AG09319 (cell line): ENCODE measurements at regions not wholly inside any gene's neighbourhood (a gene's known extent, or its start where the extent isn't known, plus 50 kb on each side); places are given as distances from the start of the nearest gene placed in this dataset.

ENCODE experiments used
- DNase-seq: peaks from one replicate; pipeline ENCODE4 v3.0.0-alpha.2; 2010; ENCODE audit warnings: low read depth; ENCODE audit errors: extremely low read depth
- TF ChIP-seq, protein P1 (sequence below): IDR thresholded peaks from 2 replicates; pipeline ENCODE4 v1.5.1; 2011; ENCODE audit warnings: low read depth, mild to moderate bottlenecking, inconsistent platforms, low read length, moderate library complexity

DNA sequence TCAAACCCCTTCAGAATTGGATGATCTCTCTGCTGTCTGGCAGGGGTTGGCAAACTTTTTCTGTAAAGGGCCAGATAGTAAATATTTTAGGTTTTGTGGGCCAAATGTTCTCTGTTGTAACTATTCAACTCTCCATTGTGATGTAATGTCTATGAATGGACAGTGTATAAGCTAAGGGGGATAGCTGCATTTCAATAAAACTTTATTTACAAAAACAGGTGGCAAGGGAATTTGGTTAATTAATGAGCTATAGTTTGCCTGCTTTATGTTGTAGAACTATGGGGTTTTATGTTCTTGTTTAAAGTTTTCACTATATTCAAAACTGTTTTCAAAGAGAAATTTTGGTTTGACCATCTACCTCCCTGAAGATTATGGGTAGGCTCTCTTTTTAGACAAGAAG, 182.1 kb upstream of the CITED2 start:
- DNase-seq: no peak
- TF ChIP-seq, protein P1, sequence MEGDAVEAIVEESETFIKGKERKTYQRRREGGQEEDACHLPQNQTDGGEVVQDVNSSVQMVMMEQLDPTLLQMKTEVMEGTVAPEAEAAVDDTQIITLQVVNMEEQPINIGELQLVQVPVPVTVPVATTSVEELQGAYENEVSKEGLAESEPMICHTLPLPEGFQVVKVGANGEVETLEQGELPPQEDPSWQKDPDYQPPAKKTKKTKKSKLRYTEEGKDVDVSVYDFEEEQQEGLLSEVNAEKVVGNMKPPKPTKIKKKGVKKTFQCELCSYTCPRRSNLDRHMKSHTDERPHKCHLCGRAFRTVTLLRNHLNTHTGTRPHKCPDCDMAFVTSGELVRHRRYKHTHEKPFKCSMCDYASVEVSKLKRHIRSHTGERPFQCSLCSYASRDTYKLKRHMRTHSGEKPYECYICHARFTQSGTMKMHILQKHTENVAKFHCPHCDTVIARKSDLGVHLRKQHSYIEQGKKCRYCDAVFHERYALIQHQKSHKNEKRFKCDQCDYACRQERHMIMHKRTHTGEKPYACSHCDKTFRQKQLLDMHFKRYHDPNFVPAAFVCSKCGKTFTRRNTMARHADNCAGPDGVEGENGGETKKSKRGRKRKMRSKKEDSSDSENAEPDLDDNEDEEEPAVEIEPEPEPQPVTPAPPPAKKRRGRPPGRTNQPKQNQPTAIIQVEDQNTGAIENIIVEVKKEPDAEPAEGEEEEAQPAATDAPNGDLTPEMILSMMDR: no peak

DNA sequence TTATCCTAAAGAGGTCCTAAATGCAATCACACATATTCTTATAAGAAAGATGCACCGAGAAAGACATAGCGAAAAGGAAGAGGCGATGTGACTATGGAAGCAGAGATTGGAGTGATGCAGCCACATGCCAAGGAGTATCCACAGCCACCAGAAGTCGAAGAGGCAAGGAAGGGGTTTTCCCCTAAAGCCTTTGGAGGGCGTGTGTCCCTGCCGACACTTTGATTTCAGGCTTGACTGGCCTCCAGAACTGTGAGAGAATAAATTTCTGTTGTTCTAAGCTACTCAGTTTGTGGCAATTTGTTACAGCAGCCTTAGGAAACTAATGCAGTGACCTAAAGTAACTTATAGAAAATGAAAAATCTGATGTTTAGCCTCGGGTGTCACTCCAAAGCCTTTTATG, 179.5 kb upstream of the CITED2 start:
- TF ChIP-seq, protein P1: no peak
- DNase-seq: no peak

DNA sequence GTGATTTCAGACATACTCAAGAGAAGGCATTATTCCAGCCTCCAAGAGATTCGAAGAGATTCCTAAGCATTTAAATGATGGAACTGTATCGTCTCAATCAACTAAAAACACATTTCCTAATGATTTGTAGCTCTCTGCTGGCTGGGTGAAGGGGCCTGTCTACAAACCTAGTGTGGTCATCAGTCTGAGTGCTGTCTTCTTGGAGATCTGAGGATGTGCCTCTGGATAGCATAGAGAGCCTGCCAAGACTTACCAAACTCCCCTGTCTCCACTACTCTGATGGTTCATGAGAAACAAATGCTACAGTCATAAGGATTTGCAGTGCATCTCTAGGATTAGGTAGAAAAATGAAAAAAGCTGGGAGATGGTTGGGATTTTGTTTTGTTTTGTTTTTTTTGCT, 176.9 kb upstream of the CITED2 start:
- TF ChIP-seq, protein P1: no peak
- no peak for DNase-seq

DNA sequence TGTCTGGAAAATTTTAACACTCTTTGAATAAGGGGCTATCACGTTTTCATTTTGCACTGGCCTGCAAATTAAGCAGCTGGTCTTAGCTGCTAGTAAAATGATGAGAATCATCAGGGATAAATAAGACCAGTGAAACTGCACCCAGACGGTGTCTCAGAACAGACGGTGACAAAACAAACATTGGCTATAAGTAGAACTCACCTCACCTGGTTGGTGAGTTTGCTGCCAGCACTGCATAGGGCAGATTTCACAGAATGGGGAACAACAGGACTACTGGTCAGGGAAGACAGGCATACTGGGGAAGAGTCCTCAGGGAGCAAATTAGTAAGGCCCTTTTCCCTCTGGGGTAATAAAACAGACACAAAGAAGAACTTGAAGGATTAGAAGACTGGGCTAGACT, 175.9 kb upstream of the CITED2 start:
- TF ChIP-seq, protein P1: no peak
- DNase-seq: no peak

DNA sequence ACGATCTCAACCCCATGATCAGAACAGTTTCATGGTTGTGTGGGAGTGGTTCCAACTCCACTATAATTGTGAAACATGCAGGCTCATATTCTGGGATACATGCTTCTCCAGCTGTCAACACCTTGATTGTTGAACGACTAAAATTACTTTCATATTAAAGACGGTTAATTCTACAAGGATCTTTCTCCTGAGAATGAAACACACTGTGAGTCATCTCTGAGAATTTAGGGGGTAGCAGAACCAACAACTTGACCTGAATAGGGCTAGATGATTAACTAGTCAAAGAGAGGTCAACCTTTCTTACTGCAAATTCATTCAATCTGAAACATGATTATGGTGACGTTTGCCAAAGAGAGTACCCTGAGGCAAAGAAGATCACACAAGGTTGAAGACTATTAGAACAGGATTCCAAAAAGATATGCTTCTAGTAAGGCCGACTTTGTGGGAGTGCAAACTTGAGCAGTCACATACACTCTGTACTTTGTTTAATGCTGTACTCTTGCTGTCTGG, 175.2 kb upstream of the CITED2 start:
- DNase-seq: no peak
- TF ChIP-seq, protein P1: no peak

DNA sequence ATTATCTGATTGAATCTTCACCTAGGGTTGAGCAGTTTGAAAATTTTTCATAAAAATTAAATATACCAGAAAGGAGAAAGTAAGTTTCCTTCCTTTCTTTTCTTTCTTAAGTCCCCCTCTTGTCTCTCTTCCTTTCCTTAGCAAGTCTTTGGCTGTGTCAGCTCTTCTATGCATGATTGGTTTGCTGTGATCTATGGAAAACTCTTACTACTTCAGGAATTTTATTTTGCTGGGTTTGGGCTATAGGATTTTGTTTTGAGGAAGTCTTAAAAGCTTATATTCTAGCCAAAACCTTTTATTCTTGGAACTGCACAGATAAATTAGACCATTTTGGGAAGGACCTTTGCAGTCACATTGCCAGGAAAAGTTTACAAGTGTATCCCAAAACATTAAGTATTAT, 173.4 kb upstream of the CITED2 start:
- TF ChIP-seq, protein P1: no peak

DNA sequence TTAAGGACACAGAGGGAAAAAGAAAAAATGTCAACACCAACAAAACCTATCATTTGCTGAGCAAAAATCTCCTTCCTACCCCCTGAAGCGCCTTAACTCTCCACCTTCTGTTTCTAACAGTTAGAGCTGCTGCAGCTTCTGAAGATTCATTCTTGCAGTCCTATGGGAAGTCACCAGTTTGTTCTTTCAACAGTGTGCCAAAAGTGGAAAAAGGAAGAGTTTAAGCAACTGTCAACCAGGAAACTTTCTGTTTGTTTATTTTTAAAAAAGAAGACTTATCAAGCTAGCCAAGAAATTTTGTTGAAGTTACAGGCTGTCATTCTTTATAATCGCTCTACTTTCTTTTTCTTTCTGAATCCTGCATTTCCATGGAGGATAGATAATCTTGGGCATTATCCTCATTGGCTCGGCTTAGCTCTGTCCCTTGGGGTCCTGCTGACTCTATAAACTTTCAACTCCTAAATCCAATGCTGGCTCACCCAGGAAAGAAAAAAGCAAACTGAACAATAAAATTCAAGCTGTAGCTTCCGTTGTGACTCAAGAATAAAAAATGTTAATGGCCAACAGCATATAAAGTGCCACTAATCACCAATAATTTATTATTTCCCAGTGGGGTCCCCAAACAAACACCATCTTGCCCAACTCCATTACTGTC, 172.8 kb upstream of the CITED2 start:
- DNase-seq: no peak

More for the DNA sequence above, 173.4 kb upstream of the CITED2 start:
- no peak for DNase-seq

More for the DNA sequence above, 172.8 kb upstream of the CITED2 start:
- TF ChIP-seq, protein P1: no peak
